ENCODE measurements at regions not wholly inside any gene's neighbourhood (a gene's known extent, or its start where the extent isn't known, plus 50 kb on each side); places are given as distances from the start of the nearest gene placed in this dataset.

DNA sequence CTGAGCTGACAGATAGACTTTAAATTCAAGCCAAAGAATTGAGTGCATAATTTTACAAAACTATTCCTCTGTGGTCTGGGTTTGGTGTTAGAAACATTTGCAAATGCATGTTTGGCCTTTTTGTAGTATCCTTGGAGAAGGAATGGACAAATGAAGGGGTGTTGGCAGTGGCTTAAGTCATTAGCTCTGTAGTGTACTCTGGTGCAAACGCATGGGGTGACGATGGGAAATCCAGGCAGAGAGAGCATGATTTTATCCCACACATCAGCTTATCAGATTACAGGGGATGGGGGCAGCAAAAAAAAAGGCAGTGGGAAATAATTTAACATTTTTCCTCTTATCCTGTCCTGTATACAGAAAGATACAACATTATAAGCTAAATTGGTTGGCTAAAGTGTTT, 320.6 kb downstream of the ZNF516 start:
- TF ChIP-seq, protein P1, sequence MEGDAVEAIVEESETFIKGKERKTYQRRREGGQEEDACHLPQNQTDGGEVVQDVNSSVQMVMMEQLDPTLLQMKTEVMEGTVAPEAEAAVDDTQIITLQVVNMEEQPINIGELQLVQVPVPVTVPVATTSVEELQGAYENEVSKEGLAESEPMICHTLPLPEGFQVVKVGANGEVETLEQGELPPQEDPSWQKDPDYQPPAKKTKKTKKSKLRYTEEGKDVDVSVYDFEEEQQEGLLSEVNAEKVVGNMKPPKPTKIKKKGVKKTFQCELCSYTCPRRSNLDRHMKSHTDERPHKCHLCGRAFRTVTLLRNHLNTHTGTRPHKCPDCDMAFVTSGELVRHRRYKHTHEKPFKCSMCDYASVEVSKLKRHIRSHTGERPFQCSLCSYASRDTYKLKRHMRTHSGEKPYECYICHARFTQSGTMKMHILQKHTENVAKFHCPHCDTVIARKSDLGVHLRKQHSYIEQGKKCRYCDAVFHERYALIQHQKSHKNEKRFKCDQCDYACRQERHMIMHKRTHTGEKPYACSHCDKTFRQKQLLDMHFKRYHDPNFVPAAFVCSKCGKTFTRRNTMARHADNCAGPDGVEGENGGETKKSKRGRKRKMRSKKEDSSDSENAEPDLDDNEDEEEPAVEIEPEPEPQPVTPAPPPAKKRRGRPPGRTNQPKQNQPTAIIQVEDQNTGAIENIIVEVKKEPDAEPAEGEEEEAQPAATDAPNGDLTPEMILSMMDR (IDR thresholded peaks at IDR 0.05): no peak
- no peak for TF ChIP-seq POLR2AphosphoS5 (IDR thresholded peaks at IDR 0.05)
